ENCODE measurements at regions not wholly inside any gene's neighbourhood (a gene's known extent, or its start where the extent isn't known, plus 50 kb on each side); places are given as distances from the start of the nearest gene placed in this dataset.

- intact Hi-C loops (cut with micrococcal nuclease): no loop called here
- DNase-seq: no peak
- Mint-ChIP-seq H3K36me3 (no peaks in the 10 kb centered on the region), H3K27ac (no peak overlapping the region), H3K4me1 (no peaks in the 10 kb centered on the region), H3K27me3 (no peaks in the 10 kb centered on the region), H3K4me3 (no peak overlapping the region), H3K9me3 (peaks cover 0 to 14% (median 5%) of the 10 kb centered on the region in 8 donors)
- Histone ChIP-seq H3K36me3 (ENCODE audit: insufficient read depth, low read length) (no peaks in the 10 kb centered on the region), H3K4me3 (ENCODE audit: low read length in 2 of 2) (no peak overlapping the region), H3K27ac (ENCODE audit: low read depth, low read length) (no peak overlapping the region), H3K4me1 (ENCODE audit: insufficient read depth, low read length) (no peaks in the 10 kb centered on the region), H3K27me3 (ENCODE audit: insufficient read depth, low read length) (no peaks in the 10 kb centered on the region), H3K9me3 (ENCODE audit: control insufficient read depth in 1 of 2, low read length in 2 of 2) (no peaks in the 10 kb centered on the region)
- ChIA-PET CTCF (ENCODE audit: partially characterized antibody) (no interaction called here), POLR2A (ENCODE audit: partially characterized antibody) (no interaction called here)
Observed at GRCh38 chr2:228841475-228841874, 429.6 kb downstream of the PID1 start.

- no peak overlapping the region for H3K4me3 Mint-ChIP-seq
- POLR2A ChIA-PET (ENCODE audit: partially characterized antibody): no interaction called here
- no peaks in the 10 kb centered on the region for H3K4me1 Mint-ChIP-seq
- CTCF ChIA-PET (ENCODE audit: partially characterized antibody): no interaction called here
- Histone ChIP-seq H3K9me3 (ENCODE audit: control insufficient read depth in 1 of 2, low read length in 2 of 2) (no peaks in the 10 kb centered on the region), H3K36me3 (ENCODE audit: insufficient read depth, low read length) (no peaks in the 10 kb centered on the region), H3K27ac (ENCODE audit: low read depth, low read length) (no peak overlapping the region), H3K4me3 (ENCODE audit: low read length in 2 of 2) (no peak overlapping the region), H3K27me3 (ENCODE audit: insufficient read depth, low read length) (no peaks in the 10 kb centered on the region), H3K4me1 (ENCODE audit: insufficient read depth, low read length) (no peaks in the 10 kb centered on the region)
- H3K27ac Mint-ChIP-seq: no peak overlapping the region
- H3K27me3 Mint-ChIP-seq: no peaks in the 10 kb centered on the region
- DNase-seq: no peak
- H3K36me3 Mint-ChIP-seq: no peaks in the 10 kb centered on the region
- peaks cover 0 to 14% (median 5%) of the 10 kb centered on the region in 8 donors for H3K9me3 Mint-ChIP-seq
- intact Hi-C loops (cut with micrococcal nuclease): no loop called here
Observed at GRCh38 chr2:228840743-228841114, 430.4 kb downstream of the PID1 start.

DNA sequence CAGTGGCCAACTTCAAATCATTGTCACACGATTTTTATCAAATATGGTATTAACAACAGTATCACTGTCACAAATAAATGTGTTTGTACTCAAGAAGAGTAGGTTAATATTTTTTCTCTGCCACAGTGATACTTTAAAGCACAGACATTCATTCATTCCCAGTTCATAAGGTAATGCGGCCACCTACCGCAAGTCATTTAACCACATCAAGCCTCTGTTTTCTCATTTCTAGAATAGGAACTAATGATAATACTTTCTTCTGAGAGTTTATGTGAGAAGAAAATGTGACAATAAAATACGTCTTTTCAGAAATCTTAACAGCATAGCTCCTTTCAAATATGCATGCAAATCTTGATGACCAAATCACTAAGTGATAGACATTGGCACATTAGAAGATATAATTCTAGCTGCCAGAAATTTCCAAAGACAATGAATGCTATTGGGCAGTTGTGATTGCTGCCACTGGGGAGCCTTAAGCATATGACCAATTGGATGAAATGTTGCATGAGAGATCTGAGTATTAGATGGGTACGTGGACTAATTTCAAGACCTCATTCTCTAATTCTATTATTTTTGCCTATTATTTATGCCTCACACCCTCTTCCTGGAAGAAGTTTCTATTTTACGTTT, 430.9 kb downstream of the PID1 start:
- Histone ChIP-seq H3K4me1 (ENCODE audit: insufficient read depth, low read length) (no peaks in the 10 kb centered on the region), H3K27ac (ENCODE audit: low read depth, low read length) (no peak overlapping the region), H3K9me3 (ENCODE audit: control insufficient read depth in 1 of 2, low read length in 2 of 2) (no peaks in the 10 kb centered on the region), H3K4me3 (ENCODE audit: low read length in 2 of 2) (no peak overlapping the region), H3K36me3 (ENCODE audit: insufficient read depth, low read length) (no peaks in the 10 kb centered on the region), H3K27me3 (ENCODE audit: insufficient read depth, low read length) (no peaks in the 10 kb centered on the region)
- intact Hi-C loops (cut with micrococcal nuclease): no loop called here
- no peak overlapping the region for H3K27ac Mint-ChIP-seq
- H3K27me3 Mint-ChIP-seq: no peaks in the 10 kb centered on the region
- H3K36me3 Mint-ChIP-seq: no peaks in the 10 kb centered on the region
- peaks cover 0 to 15% (median 5%) of the 10 kb centered on the region in 8 donors for H3K9me3 Mint-ChIP-seq
- POLR2A ChIA-PET (ENCODE audit: partially characterized antibody): no interaction called here
- H3K4me3 Mint-ChIP-seq: no peak overlapping the region
- DNase-seq: no peak
- CTCF ChIA-PET (ENCODE audit: partially characterized antibody): no interaction called here
- no peaks in the 10 kb centered on the region for H3K4me1 Mint-ChIP-seq

GRCh38 chr2:228839421-228839876, 431.6 kb downstream of the PID1 start:
- Mint-ChIP-seq H3K27me3 (no peaks in the 10 kb centered on the region), H3K36me3 (no peaks in the 10 kb centered on the region), H3K27ac (no peak overlapping the region), H3K9me3 (peaks cover 0 to 20% (median 4%) of the 10 kb centered on the region in 8 donors), H3K4me3 (no peak overlapping the region), H3K4me1 (no peaks in the 10 kb centered on the region)
- ChIA-PET POLR2A (ENCODE audit: partially characterized antibody) (no interaction called here), CTCF (ENCODE audit: partially characterized antibody) (no interaction called here)
- no peaks in the 10 kb centered on the region for H3K9me3 ChIP-seq (ENCODE audit: control insufficient read depth in 1 of 2, low read length in 2 of 2)
- H3K27me3 ChIP-seq (ENCODE audit: insufficient read depth, low read length): no peaks in the 10 kb centered on the region
- intact Hi-C loops (cut with micrococcal nuclease): no loop called here
- no peak overlapping the region for H3K27ac ChIP-seq (ENCODE audit: low read depth, low read length)
- no peaks in the 10 kb centered on the region for H3K4me1 ChIP-seq (ENCODE audit: insufficient read depth, low read length)
- no peak overlapping the region for H3K4me3 ChIP-seq (ENCODE audit: low read length in 2 of 2)
- DNase-seq: no peak
- H3K36me3 ChIP-seq (ENCODE audit: insufficient read depth, low read length): no peaks in the 10 kb centered on the region

DNA sequence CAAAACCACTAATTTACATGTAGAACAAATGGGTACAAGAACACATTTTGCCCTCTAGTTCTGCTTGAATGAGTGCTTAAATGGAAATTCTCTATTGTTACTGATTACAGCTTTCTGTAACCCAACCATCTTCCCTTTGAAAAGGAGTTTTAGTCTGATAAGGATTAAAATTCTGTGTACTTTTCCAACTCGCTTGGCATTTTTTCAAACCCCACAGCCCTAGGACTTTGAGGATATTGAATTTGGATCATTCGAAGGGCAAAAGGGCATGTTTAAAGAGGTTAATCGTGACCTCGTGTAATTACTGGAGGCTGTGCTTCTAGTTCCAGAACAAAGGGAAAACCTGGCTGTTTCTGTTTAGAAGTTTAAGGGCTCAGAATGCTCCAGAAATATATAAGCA, 432.3 kb downstream of the PID1 start:
- Histone ChIP-seq H3K36me3 (ENCODE audit: insufficient read depth, low read length) (no peaks in the 10 kb centered on the region), H3K27me3 (ENCODE audit: insufficient read depth, low read length) (no peaks in the 10 kb centered on the region), H3K4me3 (ENCODE audit: low read length in 2 of 2) (no peak overlapping the region), H3K27ac (ENCODE audit: low read depth, low read length) (no peak overlapping the region), H3K4me1 (ENCODE audit: insufficient read depth, low read length) (no peaks in the 10 kb centered on the region), H3K9me3 (ENCODE audit: control insufficient read depth in 1 of 2, low read length in 2 of 2) (no peaks in the 10 kb centered on the region)
- intact Hi-C loops (cut with micrococcal nuclease): no loop called here
- Mint-ChIP-seq H3K9me3 (peaks cover 0 to 20% (median 4%) of the 10 kb centered on the region in 8 donors), H3K36me3 (no peaks in the 10 kb centered on the region), H3K4me1 (no peaks in the 10 kb centered on the region), H3K27me3 (no peaks in the 10 kb centered on the region), H3K4me3 (no peak overlapping the region), H3K27ac (no peak overlapping the region)
- DNase-seq: no peak
- CTCF ChIA-PET (ENCODE audit: partially characterized antibody): no interaction called here
- POLR2A ChIA-PET (ENCODE audit: partially characterized antibody): no interaction called here

DNA sequence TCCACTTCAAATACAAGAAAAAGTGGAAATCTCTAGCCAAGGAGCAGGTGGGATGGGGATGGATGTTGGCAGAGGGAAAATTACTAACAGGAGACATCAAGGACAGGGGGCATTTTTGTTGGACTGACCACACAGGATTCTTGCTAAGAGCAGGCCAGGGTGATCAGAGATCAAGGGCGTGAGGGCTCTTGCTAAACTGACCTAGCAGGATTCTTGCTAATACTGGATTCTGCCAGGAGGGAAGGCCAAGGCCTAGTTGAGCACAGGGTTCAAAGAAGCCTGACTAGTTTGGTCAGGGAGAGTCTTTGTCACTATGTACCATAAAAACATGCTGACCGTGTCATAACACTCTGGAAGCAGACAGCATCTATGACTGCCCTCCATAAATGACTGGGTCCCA, 442.7 kb downstream of the PID1 start:
- Mint-ChIP-seq H3K9me3 (peaks cover 4 to 20% (median 7%) of the 10 kb centered on the region in 8 donors), H3K27me3 (peaks cover 0 to 1% of the 10 kb centered on the region in 2 donors), H3K27ac (no peak overlapping the region), H3K4me3 (no peak overlapping the region), H3K4me1 (no peaks in the 10 kb centered on the region), H3K36me3 (no peaks in the 10 kb centered on the region)
- Histone ChIP-seq H3K27ac (ENCODE audit: low read depth, low read length) (no peak overlapping the region), H3K4me3 (ENCODE audit: low read length in 2 of 2) (no peak overlapping the region), H3K36me3 (ENCODE audit: insufficient read depth, low read length) (no peaks in the 10 kb centered on the region), H3K27me3 (ENCODE audit: insufficient read depth, low read length) (no peaks in the 10 kb centered on the region), H3K9me3 (ENCODE audit: control insufficient read depth in 1 of 2, low read length in 2 of 2) (no peaks in the 10 kb centered on the region), H3K4me1 (ENCODE audit: insufficient read depth, low read length) (no peaks in the 10 kb centered on the region)
- CTCF ChIA-PET (ENCODE audit: partially characterized antibody): no interaction called here
- POLR2A ChIA-PET (ENCODE audit: partially characterized antibody): no interaction called here
- intact Hi-C loops (cut with micrococcal nuclease): no loop called here
- no peak for DNase-seq

DNA sequence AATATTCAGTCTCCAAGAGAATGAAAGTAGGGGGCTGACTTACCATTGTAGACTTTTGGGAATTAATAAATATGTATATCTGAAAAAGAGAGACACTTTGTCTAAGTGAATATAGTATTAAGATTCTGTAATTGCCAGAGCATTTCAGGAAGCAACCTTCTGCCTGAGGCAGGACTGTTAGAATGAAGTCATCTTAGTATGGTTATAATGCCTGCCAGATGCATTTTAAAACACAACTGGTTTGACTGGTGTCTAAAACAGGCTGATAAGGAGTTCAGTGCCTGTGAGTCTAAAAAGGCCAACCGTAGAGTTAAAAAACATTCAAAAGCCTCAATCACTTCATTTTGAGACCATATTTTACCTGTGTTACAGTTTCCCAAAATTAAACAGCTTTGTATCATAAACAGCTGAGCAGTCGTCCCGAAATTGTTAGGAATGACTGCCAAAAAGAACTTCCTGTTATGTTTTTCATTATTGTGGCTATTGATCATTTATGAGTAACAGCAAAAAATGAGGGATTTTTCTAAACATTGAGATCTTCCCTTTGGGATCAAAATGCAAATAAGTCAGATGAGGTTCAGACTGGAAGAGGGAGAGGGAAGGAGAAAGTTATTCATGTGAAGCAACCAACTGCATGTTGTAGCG, 443.9 kb downstream of the PID1 start:
- Mint-ChIP-seq H3K9me3 (peaks cover 4 to 18% (median 8%) of the 10 kb centered on the region in 8 donors), H3K36me3 (no peaks in the 10 kb centered on the region)
- H3K4me1 ChIP-seq (ENCODE audit: insufficient read depth, low read length): no peaks in the 10 kb centered on the region

More for the DNA sequence above, 443.9 kb downstream of the PID1 start:
- H3K27me3 Mint-ChIP-seq: peaks cover 0 to 1% of the 10 kb centered on the region in 2 donors
- no peak for DNase-seq
- intact Hi-C loops (cut with micrococcal nuclease): no loop called here
- no peaks in the 10 kb centered on the region for H3K27me3 ChIP-seq (ENCODE audit: insufficient read depth, low read length)
- no peak overlapping the region for H3K4me3 ChIP-seq (ENCODE audit: low read length in 2 of 2)
- H3K27ac Mint-ChIP-seq: no peak overlapping the region
- no peaks in the 10 kb centered on the region for H3K9me3 ChIP-seq (ENCODE audit: control insufficient read depth in 1 of 2, low read length in 2 of 2)
- no peak overlapping the region for H3K4me3 Mint-ChIP-seq
- CTCF ChIA-PET (ENCODE audit: partially characterized antibody): no interaction called here
- no peak overlapping the region for H3K27ac ChIP-seq (ENCODE audit: low read depth, low read length)
- POLR2A ChIA-PET (ENCODE audit: partially characterized antibody): no interaction called here
- H3K36me3 ChIP-seq (ENCODE audit: insufficient read depth, low read length): no peaks in the 10 kb centered on the region
- H3K4me1 Mint-ChIP-seq: no peaks in the 10 kb centered on the region
